ENCODE measurements at regions not wholly inside any gene's neighbourhood (a gene's known extent, or its start where the extent isn't known, plus 50 kb on each side); places are given as distances from the start of the nearest gene placed in this dataset.

GRCh38 chr2:238507836-238508235, 81.1 kb downstream of the ASB1 start:
- Histone ChIP-seq H3K9me3 (ENCODE audit: control insufficient read depth in 4 of 4, low read length in 3 of 4) (no peaks in the 10 kb centered on the region), H3K9ac (ENCODE audit: low read depth in 1 of 2, low read length in 2 of 2) (no peak overlapping the region), H3K27me3 (ENCODE audit: control insufficient read depth in 4 of 4, insufficient read depth in 4 of 4, low read length in 3 of 4) (no peaks in the 10 kb centered on the region), H3K36me3 (ENCODE audit: control insufficient read depth in 4 of 4, insufficient read depth in 3 of 4, low read depth in 1 of 4, low read length in 3 of 4) (no peaks in the 10 kb centered on the region), H3K4me3 (ENCODE audit: low read depth in 1 of 3, low read length in 3 of 3) (no peak overlapping the region), H3K4me1 (ENCODE audit: control insufficient read depth in 4 of 4, insufficient read depth in 4 of 4, low read length in 3 of 4) (no peaks in the 10 kb centered on the region), H3K27ac (ENCODE audit: low read depth in 1 of 2, low read length in 2 of 2) (no peak overlapping the region)
- 82% methylated on average over 6 of the region's 6 CpGs for WGBS
- TF ChIP-seq FOXA2 (IDR thresholded peaks at IDR 0.05) = no peak
- no peak for TF ChIP-seq REST (IDR thresholded peaks at IDR 0.05)
- TF ChIP-seq HNF4A (conservative IDR thresholded peaks at IDR 0.05) = no peak
- TF ChIP-seq, protein P1, sequence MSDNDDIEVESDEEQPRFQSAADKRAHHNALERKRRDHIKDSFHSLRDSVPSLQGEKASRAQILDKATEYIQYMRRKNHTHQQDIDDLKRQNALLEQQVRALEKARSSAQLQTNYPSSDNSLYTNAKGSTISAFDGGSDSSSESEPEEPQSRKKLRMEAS (IDR thresholded peaks at IDR 0.05) = no peak
- no peak for TF ChIP-seq EGR1 (IDR thresholded peaks at IDR 0.05; ENCODE audit: low read depth in 2 of 2)
- no peak for TF ChIP-seq TAF1 (conservative IDR thresholded peaks at IDR 0.05)
- TF ChIP-seq JUND (IDR thresholded peaks at IDR 0.05) = no peak
- no peak for TF ChIP-seq RAD21 (IDR thresholded peaks at IDR 0.05)
- no peak for TF ChIP-seq HNF4G (IDR thresholded peaks at IDR 0.05)
- TF ChIP-seq FOXA1 (IDR thresholded peaks at IDR 0.05) = no peak
- no peak for TF ChIP-seq YY1 (IDR thresholded peaks at IDR 0.05)
- TF ChIP-seq, protein P2, sequence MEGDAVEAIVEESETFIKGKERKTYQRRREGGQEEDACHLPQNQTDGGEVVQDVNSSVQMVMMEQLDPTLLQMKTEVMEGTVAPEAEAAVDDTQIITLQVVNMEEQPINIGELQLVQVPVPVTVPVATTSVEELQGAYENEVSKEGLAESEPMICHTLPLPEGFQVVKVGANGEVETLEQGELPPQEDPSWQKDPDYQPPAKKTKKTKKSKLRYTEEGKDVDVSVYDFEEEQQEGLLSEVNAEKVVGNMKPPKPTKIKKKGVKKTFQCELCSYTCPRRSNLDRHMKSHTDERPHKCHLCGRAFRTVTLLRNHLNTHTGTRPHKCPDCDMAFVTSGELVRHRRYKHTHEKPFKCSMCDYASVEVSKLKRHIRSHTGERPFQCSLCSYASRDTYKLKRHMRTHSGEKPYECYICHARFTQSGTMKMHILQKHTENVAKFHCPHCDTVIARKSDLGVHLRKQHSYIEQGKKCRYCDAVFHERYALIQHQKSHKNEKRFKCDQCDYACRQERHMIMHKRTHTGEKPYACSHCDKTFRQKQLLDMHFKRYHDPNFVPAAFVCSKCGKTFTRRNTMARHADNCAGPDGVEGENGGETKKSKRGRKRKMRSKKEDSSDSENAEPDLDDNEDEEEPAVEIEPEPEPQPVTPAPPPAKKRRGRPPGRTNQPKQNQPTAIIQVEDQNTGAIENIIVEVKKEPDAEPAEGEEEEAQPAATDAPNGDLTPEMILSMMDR (IDR thresholded peaks at IDR 0.05; ENCODE audit: low read depth, low read length, missing input control) = no peak
- no peak for TF ChIP-seq RXRA (IDR thresholded peaks at IDR 0.05)
- TF ChIP-seq SP1 (IDR thresholded peaks at IDR 0.05) = no peak
- no peak for TF ChIP-seq ZBTB33 (IDR thresholded peaks at IDR 0.05)
- DNase-seq (ENCODE audit: low spot score) = no peak

DNA sequence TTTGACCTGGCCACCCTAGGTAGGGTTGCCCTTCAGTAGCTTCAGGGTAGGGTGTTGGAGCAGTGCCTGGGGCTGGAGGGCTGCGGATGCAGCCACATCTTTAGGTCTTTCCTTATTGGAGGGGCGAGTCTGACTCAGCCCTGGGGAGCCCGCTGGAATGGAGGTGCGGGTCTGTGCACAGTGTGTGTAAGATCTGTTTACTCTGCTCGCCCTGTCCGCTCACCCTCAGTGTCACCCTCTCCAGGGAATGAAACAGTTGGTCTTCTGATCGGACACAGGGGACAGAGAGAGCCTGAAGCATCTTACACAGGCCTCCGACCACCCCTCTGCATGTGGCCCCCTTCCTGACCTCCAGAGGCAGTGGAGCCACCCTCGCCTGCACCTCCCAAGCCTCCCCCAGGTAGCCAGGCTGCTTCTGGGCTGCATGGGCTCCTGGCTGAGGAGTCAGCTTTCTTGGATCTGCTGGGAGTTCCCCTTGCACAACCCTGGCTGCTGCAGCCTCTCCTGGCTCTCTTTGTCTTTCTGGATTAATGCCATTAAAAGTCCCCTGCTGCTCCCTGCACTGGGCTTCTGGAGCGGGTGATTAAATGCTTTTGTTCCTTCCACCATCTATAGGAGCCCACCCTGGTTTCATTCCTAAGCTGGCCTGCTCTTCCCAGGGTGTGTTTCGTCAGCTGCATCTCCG, 82.6 kb downstream of the ASB1 start:
- TF ChIP-seq FOXA2 (IDR thresholded peaks at IDR 0.05) (no peak), HNF4G (IDR thresholded peaks at IDR 0.05) (no peak), TAF1 (conservative IDR thresholded peaks at IDR 0.05) (no peak), NR2F2 (IDR thresholded peaks at IDR 0.05) (no peak), GABPA (IDR thresholded peaks at IDR 0.05 in 1 of 2, conservative IDR thresholded peaks at IDR 0.05 in 1 of 2) (no peak), FOXA1 (IDR thresholded peaks at IDR 0.05) (no peak), REST (IDR thresholded peaks at IDR 0.05) (no peak), ZBTB33 (IDR thresholded peaks at IDR 0.05) (no peak), EGR1 (IDR thresholded peaks at IDR 0.05; ENCODE audit: low read depth in 2 of 2) (no peak), YY1 (IDR thresholded peaks at IDR 0.05) (no peak), HNF4A (conservative IDR thresholded peaks at IDR 0.05) (no peak)
- TF ChIP-seq, protein P1 (IDR thresholded peaks at IDR 0.05) = no peak
- no peak for DNase-seq (ENCODE audit: low spot score)
- Histone ChIP-seq H3K4me3 (ENCODE audit: low read depth in 1 of 3, low read length in 3 of 3) (no peak overlapping the region), H3K4me1 (ENCODE audit: control insufficient read depth in 4 of 4, insufficient read depth in 4 of 4, low read length in 3 of 4) (no peaks in the 10 kb centered on the region), H3K27ac (ENCODE audit: low read depth in 1 of 2, low read length in 2 of 2) (no peak overlapping the region), H3K27me3 (ENCODE audit: control insufficient read depth in 4 of 4, insufficient read depth in 4 of 4, low read length in 3 of 4) (no peaks in the 10 kb centered on the region), H3K9me3 (ENCODE audit: control insufficient read depth in 4 of 4, low read length in 3 of 4) (no peaks in the 10 kb centered on the region), H3K9ac (ENCODE audit: low read depth in 1 of 2, low read length in 2 of 2) (no peak overlapping the region), H3K36me3 (ENCODE audit: control insufficient read depth in 4 of 4, insufficient read depth in 3 of 4, low read depth in 1 of 4, low read length in 3 of 4) (peaks cover 0 to 1% (median 0%) of the 10 kb centered on the region in 4 donors)
- WGBS = 90% methylated on average over 12 of the region's 12 CpGs
